Sigmoid colon (tissue), 4 donors: ENCODE measurements at regions not wholly inside any gene's neighbourhood (a gene's known extent, or its start where the extent isn't known, plus 50 kb on each side); places are given as distances from the start of the nearest gene placed in this dataset.

ENCODE experiments used
- CTCF ChIP-seq, 4 experiments: fragments of 450-650 bp in 3 of 4; fragments of 200-600 bp in 1 of 4; IDR thresholded peaks; one replicate each; pipeline ENCODE4 v1.5.1; 2016 to 2019; ENCODE audit warnings: antibody characterized with exemption in 4 of 4, mild to moderate bottlenecking in 3 of 4, moderate library complexity in 2 of 4
- POLR2A ChIP-seq, 2 donors: fragments of 450-650 bp; IDR thresholded peaks; one replicate each; pipeline ENCODE4 v1.6.1; 2016; ENCODE audit warnings: antibody characterized with exemption in 2 of 2, mild to moderate bottlenecking in 2 of 2, moderate library complexity in 2 of 2
- POLR2AphosphoS5 ChIP-seq, 4 donors: sonication (generic); formaldehyde crosslinking; IDR thresholded peaks; one replicate each; pipeline ENCODE4 v1.6.1; 2017; ENCODE audit warnings: antibody characterized with exemption in 4 of 4

GRCh38 chr6:87901613-87902012, 146.0 kb upstream of the SPACA1 start:
- TF ChIP-seq POLR2A (IDR thresholded peaks at IDR 0.05): no peak
- no peak for TF ChIP-seq POLR2AphosphoS5 (IDR thresholded peaks at IDR 0.05)
- TF ChIP-seq CTCF (IDR thresholded peaks at IDR 0.05): no peak
